Natural killer cell (primary cell): ENCODE measurements at regions not wholly inside any gene's neighbourhood (a gene's known extent, or its start where the extent isn't known, plus 50 kb on each side); places are given as distances from the start of the nearest gene placed in this dataset.

Source experiments
- ATAC-seq, 3 donors: fragments of 150-1000 bp in 2 of 3; fragments of 200-7000 bp in 1 of 3; cut with Tn5 transposase; 1 replicate in 1 of 3; 2 replicates in 2 of 3; pipeline ENCODE4 v1.10.0; 2021; ENCODE audit warnings: mild to moderate bottlenecking in 2 of 3, moderate library complexity in 2 of 3
- DNase-seq, 2 donors: peaks; one replicate each; pipeline versions ENCODE4 v3.0.0 to v3.0.0-alpha.2; 2013 to 2021; ENCODE audit warnings: mixed read lengths in 1 of 2
- H3K27ac ChIP-seq: one replicate; pipeline ENCODE4 v1.5.1; 2013; ENCODE audit warnings: mild to moderate bottlenecking, low read length
- H3K27me3 ChIP-seq: one replicate; pipeline ENCODE4 v1.6.1; 2013; ENCODE audit warnings: low read length; ENCODE audit not compliant: control insufficient read depth, insufficient read depth
- H3K36me3 ChIP-seq: one replicate; pipeline ENCODE4 v1.6.1; 2013; ENCODE audit warnings: low read length; ENCODE audit not compliant: control insufficient read depth, insufficient read depth
- H3K4me1 ChIP-seq: one replicate; pipeline ENCODE4 v1.6.1; 2013; ENCODE audit warnings: low read length; ENCODE audit not compliant: control insufficient read depth, insufficient read depth
- H3K4me3 ChIP-seq: one replicate; pipeline ENCODE4 v1.5.1; 2013; ENCODE audit warnings: low read length
- H3K9me3 ChIP-seq: one replicate; pipeline ENCODE4 v1.6.1; 2013; ENCODE audit warnings: low read length; ENCODE audit not compliant: control insufficient read depth, insufficient read depth
- H3K27ac Mint-ChIP-seq, 2 donors: one replicate each; pipeline ENCODE4 v1.8.0; 2022; ENCODE audit warnings: mild to moderate bottlenecking in 2 of 2, mixed read lengths in 2 of 2, moderate library complexity in 1 of 2
- H3K27me3 Mint-ChIP-seq, 2 donors: one replicate each; pipeline ENCODE4 v1.8.0; 2022; ENCODE audit warnings: low read depth in 2 of 2, mixed read lengths in 2 of 2
- H3K36me3 Mint-ChIP-seq: one replicate; pipeline ENCODE4 v1.8.0; 2022; ENCODE audit warnings: mixed read lengths
- H3K4me1 Mint-ChIP-seq, 2 donors: one replicate each; pipeline ENCODE4 v1.8.0; 2022; ENCODE audit warnings: mixed read lengths in 2 of 2
- H3K4me3 Mint-ChIP-seq: one replicate; pipeline ENCODE4 v1.8.0; 2022; ENCODE audit warnings: mild to moderate bottlenecking, moderate library complexity, mixed read lengths
- H3K9me3 Mint-ChIP-seq, 2 donors: one replicate each; pipeline ENCODE4 v1.8.0; 2022; ENCODE audit warnings: mixed read lengths in 2 of 2
- CTCF ChIP-seq: fragments of 200-600 bp; IDR thresholded peaks from one replicate; pipeline ENCODE4 v1.8.0; 2022; ENCODE audit warnings: antibody characterized with exemption
- WGBS: methylation state at CpG from one replicate; pipeline ENCODE4 v1.1.7; 2013; ENCODE audit warnings: missing lambda C conversion rate; ENCODE audit not compliant: insufficient coverage; 5-methylcytosine and 5-hydroxymethylcytosine counted together
- intact Hi-C: fragments of 100-400 bp; cut with micrococcal nuclease; formaldehyde crosslinking; loops from one replicate; pipeline ENCODE4 v1.14.2; 2022

- H3K4me1 Mint-ChIP-seq: peaks cover 6% of the 10 kb centered on the region in 2 donors
- no peaks in the 10 kb centered on the region for H3K27me3 ChIP-seq
- no peaks in the 10 kb centered on the region for H3K9me3 Mint-ChIP-seq
- no peak overlapping the region for H3K4me3 Mint-ChIP-seq
- no peak for TF ChIP-seq CTCF
- no peak for DNase-seq
- WGBS: 89% methylated on average over 1 of the region's 3 CpGs
- no peaks in the 10 kb centered on the region for H3K9me3 ChIP-seq
- peaks cover 15 to 59% of the 10 kb centered on the region in 2 donors for H3K27me3 Mint-ChIP-seq
- no peaks in the 10 kb centered on the region for H3K36me3 ChIP-seq
- H3K4me1 ChIP-seq: no peaks in the 10 kb centered on the region
- no peak for ATAC-seq
- intact Hi-C loops: no loop called here
- no peak overlapping the region for H3K4me3 ChIP-seq
- H3K27ac ChIP-seq: no peak overlapping the region
- H3K36me3 Mint-ChIP-seq: no peaks in the 10 kb centered on the region
- no peak overlapping the region for H3K27ac Mint-ChIP-seq
Measured at GRCh38 chr9:21669701-21670100, 132.7 kb upstream of the MTAP start.

DNA sequence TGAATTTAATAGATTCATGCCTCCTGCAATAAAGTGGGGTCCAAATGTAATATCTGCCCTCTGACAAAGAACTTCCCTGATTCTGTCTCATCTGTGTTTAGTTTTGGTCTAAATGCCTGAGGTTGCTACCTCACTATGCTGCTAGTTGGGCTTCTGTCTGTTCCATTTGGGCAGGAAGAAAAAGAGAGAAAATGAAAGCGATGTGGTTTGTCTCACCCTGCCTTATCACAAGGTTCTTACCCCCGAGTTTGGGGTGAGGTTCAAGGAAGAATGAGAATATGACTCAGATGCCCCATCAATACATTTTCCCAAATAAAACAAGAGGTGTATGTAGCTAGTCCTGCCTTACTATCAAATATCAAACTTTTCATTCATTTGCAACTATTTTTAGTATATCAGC, 132.1 kb upstream of the MTAP start:
- Histone ChIP-seq H3K9me3 (no peaks in the 10 kb centered on the region), H3K36me3 (no peaks in the 10 kb centered on the region), H3K4me1 (no peaks in the 10 kb centered on the region), H3K27ac (no peak overlapping the region), H3K27me3 (no peaks in the 10 kb centered on the region), H3K4me3 (no peak overlapping the region)
- Mint-ChIP-seq H3K9me3 (no peaks in the 10 kb centered on the region), H3K4me3 (no peak overlapping the region), H3K36me3 (no peaks in the 10 kb centered on the region), H3K27ac (no peak overlapping the region), H3K4me1 (peaks cover 6% of the 10 kb centered on the region in 2 donors), H3K27me3 (peaks cover 15 to 65% of the 10 kb centered on the region in 2 donors)
- intact Hi-C loops: no loop called here
- WGBS: no CpG with 5 or more reads among the region's 2 CpGs
- DNase-seq: peak in 1 of 2 donors; percentile 24
- TF ChIP-seq CTCF: no peak
- ATAC-seq: peak in 2 of 3 donors; percentile 26 to 47

- Mint-ChIP-seq H3K9me3 (no peaks in the 10 kb centered on the region), H3K27ac (no peak overlapping the region), H3K27me3 (peaks cover 18 to 73% of the 10 kb centered on the region in 2 donors), H3K4me3 (no peak overlapping the region), H3K4me1 (peaks cover 6% of the 10 kb centered on the region in 2 donors), H3K36me3 (no peaks in the 10 kb centered on the region)
- Histone ChIP-seq H3K4me3 (no peak overlapping the region), H3K27me3 (no peaks in the 10 kb centered on the region), H3K27ac (no peak overlapping the region), H3K9me3 (no peaks in the 10 kb centered on the region), H3K4me1 (no peaks in the 10 kb centered on the region), H3K36me3 (no peaks in the 10 kb centered on the region)
- WGBS: 86% methylated on average over 4 of the region's 4 CpGs
- intact Hi-C loops: no loop called here
- DNase-seq (no peak), ATAC-seq (no peak)
- TF ChIP-seq CTCF: no peak
Measured at GRCh38 chr9:21672140-21672539, 130.3 kb upstream of the MTAP start.

- Mint-ChIP-seq H3K36me3 (no peaks in the 10 kb centered on the region), H3K4me3 (no peak overlapping the region), H3K27me3 (peaks cover 18 to 66% of the 10 kb centered on the region in 2 donors), H3K27ac (no peak overlapping the region), H3K4me1 (peaks cover 6% of the 10 kb centered on the region in 2 donors), H3K9me3 (no peaks in the 10 kb centered on the region)
- no peak overlapping the region for H3K4me3 ChIP-seq
- 95% methylated on average over 1 of the region's 1 CpG for WGBS
- no peak for DNase-seq
- H3K9me3 ChIP-seq: no peaks in the 10 kb centered on the region
- TF ChIP-seq CTCF: no peak
- no peak overlapping the region for H3K27ac ChIP-seq
- ATAC-seq: no peak
- no peaks in the 10 kb centered on the region for H3K27me3 ChIP-seq
- H3K4me1 ChIP-seq: no peaks in the 10 kb centered on the region
- H3K36me3 ChIP-seq: no peaks in the 10 kb centered on the region
- intact Hi-C loops: no loop called here
Measured at GRCh38 chr9:21672761-21673160, 129.7 kb upstream of the MTAP start.
